ENCODE measurements at regions not wholly inside any gene's neighbourhood (a gene's known extent, or its start where the extent isn't known, plus 50 kb on each side); places are given as distances from the start of the nearest gene placed in this dataset.

DNA sequence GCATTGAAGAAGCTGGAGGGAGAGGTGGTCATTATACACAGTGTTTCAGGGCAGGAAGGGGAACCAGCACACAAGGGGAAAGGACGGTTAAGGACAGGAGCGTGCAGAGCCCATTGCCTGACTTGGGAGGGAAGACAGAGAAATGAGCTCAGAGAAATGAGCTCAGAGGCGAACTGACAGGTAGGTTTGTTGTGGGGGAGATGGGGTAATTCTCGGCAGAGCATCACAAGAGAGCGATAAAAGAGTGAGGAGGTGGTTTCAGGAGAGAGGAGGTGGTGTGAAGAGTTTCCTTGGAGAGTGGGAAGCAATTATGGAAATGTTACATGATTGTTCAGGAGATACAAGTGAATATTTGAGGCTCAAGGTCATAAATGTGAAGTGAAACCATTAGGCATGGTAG, 61.0 kb downstream of the MRGPRX1 start:
- no peak for DNase-seq

DNA sequence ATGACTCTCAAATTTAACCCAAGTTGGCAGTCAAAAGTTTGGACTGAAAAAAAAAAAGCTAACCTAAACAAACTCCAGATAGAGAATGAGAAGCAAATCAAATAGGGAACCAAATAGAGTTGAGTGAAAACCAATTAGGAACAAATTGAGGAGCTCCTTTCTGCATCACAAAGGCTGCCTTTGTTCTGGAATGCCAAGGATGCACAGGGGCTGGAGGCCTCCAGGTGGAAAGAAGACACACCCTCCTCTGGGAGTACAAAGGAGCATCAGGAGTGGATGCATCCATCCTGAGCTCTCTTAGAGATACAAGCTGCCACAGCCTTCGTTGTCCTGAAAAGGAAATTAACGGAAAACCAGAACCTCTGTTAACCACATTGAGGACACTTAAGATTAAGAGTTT, 73.3 kb downstream of the MRGPRX1 start:
- no peak for DNase-seq

DNA sequence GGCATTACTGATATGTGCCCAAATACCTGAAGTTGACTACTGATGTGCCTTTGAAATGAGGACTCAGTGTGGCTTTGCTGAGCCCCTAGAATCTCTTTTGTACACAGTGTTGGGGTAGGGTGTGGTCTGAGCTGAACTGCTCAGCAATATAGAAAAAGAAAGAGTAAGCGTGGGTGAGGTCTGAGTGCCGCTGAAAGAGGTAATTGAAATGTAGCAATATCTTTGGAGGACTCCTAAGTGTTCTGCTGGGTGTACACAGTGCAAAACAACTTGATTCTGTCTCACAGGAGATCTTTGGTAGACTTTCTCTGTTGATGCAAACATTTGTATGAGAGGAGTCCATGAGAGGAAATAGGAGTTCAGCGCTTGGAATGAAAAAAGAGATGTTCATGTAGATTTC, 73.7 kb upstream of the PTPN5 start:
- DNase-seq, result no peak

DNA sequence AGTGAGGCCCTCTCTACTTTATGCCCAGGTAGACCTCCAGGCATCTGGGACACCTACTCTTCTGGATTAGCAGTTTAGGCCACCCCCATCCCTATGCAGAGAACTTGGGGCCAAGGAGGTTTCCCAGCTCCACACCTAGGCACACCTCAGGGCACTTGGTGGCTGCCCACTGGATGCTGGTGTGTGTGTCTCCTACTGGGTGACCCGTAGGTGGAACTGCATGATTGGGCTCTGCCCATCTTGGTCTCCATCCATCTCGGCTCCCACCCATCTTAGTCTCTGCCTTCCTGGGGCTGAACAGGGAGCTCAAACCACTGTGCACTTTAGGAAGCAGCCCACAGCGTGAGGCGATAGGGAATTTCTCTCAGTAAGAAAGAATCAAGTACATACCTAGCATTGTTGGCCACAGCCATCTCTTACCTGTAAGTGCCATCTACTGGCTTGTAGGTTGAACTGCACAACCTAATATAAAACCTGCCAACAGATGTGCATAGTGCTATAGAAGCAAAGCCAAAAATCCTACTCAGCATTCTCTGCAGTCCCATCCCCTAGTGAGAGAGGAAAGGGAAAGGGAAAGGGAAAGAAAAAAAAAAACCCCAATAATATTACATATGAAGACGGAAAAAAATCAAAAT, 61.6 kb upstream of the PTPN5 start:
- DNase-seq, result peak; percentile 5

DNA sequence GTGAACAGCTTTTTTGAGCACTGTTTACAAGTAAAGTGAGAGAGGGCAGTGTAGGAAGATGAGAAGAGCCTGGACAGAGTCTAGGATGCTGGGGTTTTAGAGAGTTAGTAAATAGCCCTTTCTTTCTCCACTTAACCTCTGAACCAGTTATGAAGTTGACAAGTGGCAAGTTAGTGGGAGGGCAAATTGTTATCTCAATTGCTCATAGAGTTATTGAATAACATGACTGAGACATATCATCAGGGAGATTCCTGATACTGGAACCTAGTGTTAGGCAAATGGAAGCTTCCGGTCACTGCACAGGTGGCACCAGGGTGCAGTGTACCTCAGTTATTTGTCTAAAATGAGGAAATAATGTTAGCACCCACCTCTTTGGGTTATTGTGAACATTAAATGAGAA, 57.8 kb upstream of the PTPN5 start:
- DNase-seq, result no peak

DNA sequence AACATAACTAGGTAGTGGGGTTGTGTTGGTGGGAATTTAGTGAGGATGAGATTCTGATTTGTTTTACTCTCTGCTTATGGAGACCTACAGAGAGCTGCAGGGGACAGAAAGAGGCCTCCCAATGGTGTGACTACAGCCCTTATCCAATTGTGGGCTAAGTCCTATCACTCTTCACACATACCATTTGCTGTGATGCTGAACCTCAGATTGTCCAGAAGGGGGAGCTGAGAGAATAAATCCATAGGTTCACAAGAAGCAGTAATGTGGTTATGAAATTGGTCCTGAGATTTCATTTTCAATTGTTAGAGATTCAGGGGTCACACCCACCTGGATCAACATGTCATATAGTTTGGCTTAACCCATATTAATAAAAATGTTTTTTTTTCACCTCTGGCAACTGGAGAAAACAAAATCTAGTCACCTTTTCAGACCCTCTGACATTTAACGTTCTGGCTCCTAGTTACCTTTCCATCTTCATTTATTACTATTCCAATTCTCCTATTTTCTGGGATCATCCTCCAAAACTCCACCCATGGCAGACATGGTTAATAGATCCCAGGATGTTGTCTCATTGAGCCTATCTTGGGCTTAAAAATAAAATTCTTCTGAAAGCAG, 53.3 kb upstream of the PTPN5 start:
- DNase-seq, result no peak
